ENCODE measurements at regions not wholly inside any gene's neighbourhood (a gene's known extent, or its start where the extent isn't known, plus 50 kb on each side); places are given as distances from the start of the nearest gene placed in this dataset.

GRCh38 chr16:55001931-55002330 is 71.3 kb downstream of the IRX5 start:
- TF ChIP-seq CTCF (IDR thresholded peaks at IDR 0.05): no peak
- WGBS, 2 donors: 68 to 91% methylated on average over 1 of the region's 1 CpG
- Histone ChIP-seq H3K4me3 (no peak overlapping the region), H3K27me3 (no peaks in the 10 kb centered on the region), H3K4me1 (no peaks in the 10 kb centered on the region), H3K27ac (no peak overlapping the region), H3K9me3 (no peaks in the 10 kb centered on the region), H3K36me3 (ENCODE audit: low read depth, missing control alignments) (no peaks in the 10 kb centered on the region)
- no peak for DNase-seq
- intact Hi-C loops (cut with DNase I; ENCODE audit: low total_unique reads): no loop called here

DNA sequence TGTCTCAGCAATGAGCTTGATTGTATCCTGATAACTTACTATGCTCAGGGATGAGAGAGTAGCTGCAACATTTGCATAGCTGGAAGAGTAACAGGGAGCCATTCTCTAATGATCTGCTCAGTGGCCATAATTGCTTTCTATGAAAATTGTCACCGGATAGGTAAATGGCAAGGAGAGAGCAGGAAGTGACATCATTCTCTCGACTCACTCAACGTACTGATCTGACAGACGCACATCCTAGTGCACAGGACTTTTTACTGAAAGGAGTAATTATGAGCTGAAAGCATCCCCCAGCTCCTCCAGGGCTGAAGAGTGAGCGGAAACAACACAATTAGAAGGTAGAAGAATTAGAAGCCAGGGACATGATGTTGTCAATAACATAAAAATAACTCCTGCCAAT is 71.8 kb downstream of the IRX5 start:
- H3K36me3 ChIP-seq (ENCODE audit: low read depth, missing control alignments): no peaks in the 10 kb centered on the region
- 74 to 77% methylated on average over 5 of the region's 5 CpGs for WGBS, 2 donors
- DNase-seq: no peak
- no peaks in the 10 kb centered on the region for H3K9me3 ChIP-seq
- intact Hi-C loops (cut with DNase I; ENCODE audit: low total_unique reads): no loop called here
- no peaks in the 10 kb centered on the region for H3K4me1 ChIP-seq
- no peak overlapping the region for H3K4me3 ChIP-seq
- no peaks in the 10 kb centered on the region for H3K27me3 ChIP-seq
- no peak overlapping the region for H3K27ac ChIP-seq
- TF ChIP-seq CTCF (IDR thresholded peaks at IDR 0.05) (no peak), POLR2A (IDR thresholded peaks at IDR 0.05) (no peak)

DNA sequence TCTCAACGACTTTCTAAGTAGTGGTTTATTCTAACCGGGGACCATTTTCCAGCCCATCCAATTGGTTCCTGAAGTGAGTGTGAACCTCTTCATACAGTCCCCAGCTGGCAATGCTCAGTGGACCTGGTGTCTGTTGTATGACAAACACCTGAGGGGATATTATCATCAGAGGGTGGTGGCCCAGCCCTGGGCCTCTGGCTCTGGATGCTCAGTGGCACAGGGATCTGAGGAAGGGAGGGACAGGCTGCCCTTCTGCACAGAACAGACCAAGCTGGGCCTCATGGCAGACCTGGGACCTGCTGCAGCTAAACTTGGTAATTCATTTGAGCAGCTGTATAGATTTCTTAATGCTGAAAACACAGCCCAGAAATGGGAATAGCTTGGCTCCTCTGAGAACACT is 72.6 kb downstream of the IRX5 start:
- no peaks in the 10 kb centered on the region for H3K4me1 ChIP-seq
- no peaks in the 10 kb centered on the region for H3K27me3 ChIP-seq
- H3K9me3 ChIP-seq: no peaks in the 10 kb centered on the region
- H3K4me3 ChIP-seq: no peak overlapping the region
- intact Hi-C loops (cut with DNase I; ENCODE audit: low total_unique reads): no loop called here
- no peak for DNase-seq
- WGBS, 2 donors: 63 to 83% methylated on average over 2 of the region's 2 CpGs
- no peak overlapping the region for H3K27ac ChIP-seq
- no peaks in the 10 kb centered on the region for H3K36me3 ChIP-seq (ENCODE audit: low read depth, missing control alignments)
- TF ChIP-seq CTCF (IDR thresholded peaks at IDR 0.05) (no peak), POLR2A (IDR thresholded peaks at IDR 0.05) (no peak)

- Histone ChIP-seq H3K27ac (no peak overlapping the region), H3K4me1 (no peaks in the 10 kb centered on the region), H3K27me3 (no peaks in the 10 kb centered on the region), H3K36me3 (ENCODE audit: low read depth, missing control alignments) (no peaks in the 10 kb centered on the region), H3K4me3 (no peak overlapping the region), H3K9me3 (no peaks in the 10 kb centered on the region)
- TF ChIP-seq CTCF (IDR thresholded peaks at IDR 0.05) (no peak), POLR2A (IDR thresholded peaks at IDR 0.05) (no peak)
- 83 to 85% methylated on average over 12 of the region's 12 CpGs for WGBS, 2 donors
- intact Hi-C loops (cut with DNase I; ENCODE audit: low total_unique reads): no loop called here
- DNase-seq: no peak
Observed at GRCh38 chr16:55003916-55004315, 73.3 kb downstream of the IRX5 start.

DNA sequence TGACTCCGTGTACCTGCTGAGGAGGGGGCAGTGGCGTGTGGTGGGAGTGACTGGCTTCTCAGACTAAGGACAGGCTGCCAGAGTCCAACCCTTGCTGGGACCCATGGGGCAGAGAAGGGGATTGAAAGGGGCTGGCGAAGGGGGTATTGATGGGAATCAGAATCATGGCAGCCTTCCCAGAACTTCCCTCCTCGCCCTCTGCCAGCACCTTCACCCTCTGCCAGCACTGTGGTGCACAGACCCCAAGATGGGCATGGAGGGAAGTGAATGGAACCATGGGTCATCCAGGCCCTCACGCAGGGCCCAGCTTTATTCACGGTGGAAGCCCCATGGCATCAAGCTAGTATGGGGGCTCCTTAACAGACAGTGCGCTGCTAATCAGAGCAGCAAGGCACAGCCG is 76.8 kb downstream of the IRX5 start:
- no peak for TF ChIP-seq POLR2A (IDR thresholded peaks at IDR 0.05)
- no peak for TF ChIP-seq CTCF (IDR thresholded peaks at IDR 0.05)
- Histone ChIP-seq H3K27me3 (no peaks in the 10 kb centered on the region), H3K36me3 (ENCODE audit: low read depth, missing control alignments) (no peaks in the 10 kb centered on the region), H3K4me1 (no peaks in the 10 kb centered on the region), H3K27ac (no peak overlapping the region), H3K9me3 (no peaks in the 10 kb centered on the region), H3K4me3 (no peak overlapping the region)
- 82 to 84% methylated on average over 6 to 8 of the region's 8 CpGs for WGBS, 2 donors
- DNase-seq: no peak
- intact Hi-C loops (cut with DNase I; ENCODE audit: low total_unique reads): no loop called here

Measured in testis (tissue), 2 donors.